ENCODE measurements at regions not wholly inside any gene's neighbourhood (a gene's known extent, or its start where the extent isn't known, plus 50 kb on each side); places are given as distances from the start of the nearest gene placed in this dataset.

DNA sequence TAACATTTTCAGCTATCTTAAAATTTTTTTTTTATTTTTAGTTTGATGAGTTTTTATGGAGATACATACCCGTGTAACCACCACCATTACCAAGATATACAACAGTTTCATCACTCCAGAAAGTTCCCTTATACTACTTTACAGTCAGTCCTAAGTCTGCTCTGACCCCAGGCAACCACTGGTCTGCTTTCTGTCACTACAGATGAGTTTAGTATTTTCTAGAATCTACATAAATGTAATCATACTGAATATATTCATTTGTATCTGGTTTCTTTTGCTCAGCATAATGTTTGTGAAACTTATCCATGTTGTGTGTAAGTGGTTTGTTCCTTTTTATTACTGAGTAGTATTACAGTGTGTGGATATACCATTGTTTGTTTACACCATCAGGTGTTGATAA is 127.8 kb downstream of the GAS1 start:
- no peak for DNase-seq
- no peaks in the 10 kb centered on the region for H3K4me1 Mint-ChIP-seq

DNA sequence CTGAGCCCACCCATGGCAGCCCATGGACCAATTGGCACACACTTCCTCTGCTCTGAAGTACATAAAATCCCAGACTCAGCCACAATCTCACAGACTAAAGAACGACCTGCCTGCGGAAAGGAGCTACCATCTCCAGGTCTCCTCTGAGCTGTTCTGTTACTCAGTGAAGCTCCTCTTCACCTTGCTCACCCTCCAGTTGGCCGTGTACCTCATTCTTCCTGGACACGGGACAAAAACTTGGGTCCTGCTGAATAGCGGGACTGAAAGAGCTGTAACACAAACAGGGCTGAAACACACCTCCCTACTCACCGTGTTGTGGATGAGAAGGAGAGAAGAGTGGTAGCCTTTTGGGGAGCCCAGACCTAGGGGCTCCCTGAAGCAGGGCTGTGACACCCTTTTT is 128.7 kb downstream of the GAS1 start:
- ATAC-seq: no peak
- DNase-seq: no peak
- H3K9me3 Mint-ChIP-seq: peaks cover 5% of the 10 kb centered on the region
- H3K4me1 Mint-ChIP-seq: no peaks in the 10 kb centered on the region
- no peak overlapping the region for H3K4me3 Mint-ChIP-seq
- no peaks in the 10 kb centered on the region for H3K36me3 Mint-ChIP-seq (ENCODE audit: low read depth)
- H3K27me3 Mint-ChIP-seq: peaks cover 6% of the 10 kb centered on the region
- H3K27ac Mint-ChIP-seq: no peak overlapping the region

More for the DNA sequence above, 127.8 kb downstream of the GAS1 start:
- ATAC-seq: no peak
- no peak overlapping the region for H3K4me3 Mint-ChIP-seq
- H3K36me3 Mint-ChIP-seq (ENCODE audit: low read depth): no peaks in the 10 kb centered on the region
- H3K9me3 Mint-ChIP-seq: peaks cover 5% of the 10 kb centered on the region
- no peak overlapping the region for H3K27ac Mint-ChIP-seq
- peaks cover 6% of the 10 kb centered on the region for H3K27me3 Mint-ChIP-seq

DNA sequence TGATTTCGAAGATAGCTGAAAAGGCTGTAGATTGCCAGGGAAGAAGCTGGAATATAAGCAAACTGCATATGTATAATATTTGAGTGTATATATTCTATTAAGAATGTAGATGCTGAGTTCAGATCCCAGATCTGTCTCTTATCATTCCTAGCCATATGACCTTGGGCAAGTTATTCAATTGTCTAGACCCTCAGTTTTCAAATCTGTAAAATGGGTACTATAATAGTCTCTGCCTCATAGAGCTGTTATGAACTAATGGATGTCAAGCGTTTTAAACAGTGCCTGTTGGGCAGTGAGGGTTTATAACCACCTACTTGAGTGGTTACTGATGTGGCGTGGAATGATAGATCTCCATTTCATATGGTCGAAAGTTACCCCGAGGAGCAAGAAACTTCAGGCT is 130.4 kb downstream of the GAS1 start:
- H3K27me3 Mint-ChIP-seq: peaks cover 6% of the 10 kb centered on the region
- no peak overlapping the region for H3K4me3 Mint-ChIP-seq
- no peaks in the 10 kb centered on the region for H3K4me1 Mint-ChIP-seq
- H3K27ac Mint-ChIP-seq: no peak overlapping the region
- H3K9me3 Mint-ChIP-seq: no peaks in the 10 kb centered on the region
- ATAC-seq (no peak), DNase-seq (no peak)
- no peaks in the 10 kb centered on the region for H3K36me3 Mint-ChIP-seq (ENCODE audit: low read depth)

DNA sequence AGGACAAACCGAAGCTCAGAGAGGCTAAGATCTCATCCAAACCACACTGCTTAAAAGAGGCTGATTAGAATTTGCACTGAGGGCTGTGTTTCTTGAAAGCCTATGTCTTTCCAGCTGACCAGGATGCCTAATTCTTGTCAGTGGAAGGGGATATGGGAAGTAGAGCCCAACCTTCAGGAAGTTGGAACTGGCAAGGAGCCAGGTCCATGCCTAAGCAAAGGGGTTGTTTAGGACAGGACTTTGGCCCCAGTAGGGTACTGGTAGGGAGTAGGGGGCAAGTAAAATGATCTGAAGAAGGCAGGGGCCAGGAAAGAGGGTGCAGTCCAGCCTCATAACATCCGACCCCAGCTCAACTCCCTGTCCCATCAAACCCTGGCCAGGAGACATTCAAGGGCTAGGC is 130.9 kb downstream of the GAS1 start:
- DNase-seq: no peak
- Mint-ChIP-seq H3K27me3 (peaks cover 3% of the 10 kb centered on the region), H3K4me3 (no peak overlapping the region), H3K36me3 (ENCODE audit: low read depth) (no peaks in the 10 kb centered on the region), H3K9me3 (no peaks in the 10 kb centered on the region), H3K4me1 (no peaks in the 10 kb centered on the region), H3K27ac (no peak overlapping the region)
- ATAC-seq: no peak

DNA sequence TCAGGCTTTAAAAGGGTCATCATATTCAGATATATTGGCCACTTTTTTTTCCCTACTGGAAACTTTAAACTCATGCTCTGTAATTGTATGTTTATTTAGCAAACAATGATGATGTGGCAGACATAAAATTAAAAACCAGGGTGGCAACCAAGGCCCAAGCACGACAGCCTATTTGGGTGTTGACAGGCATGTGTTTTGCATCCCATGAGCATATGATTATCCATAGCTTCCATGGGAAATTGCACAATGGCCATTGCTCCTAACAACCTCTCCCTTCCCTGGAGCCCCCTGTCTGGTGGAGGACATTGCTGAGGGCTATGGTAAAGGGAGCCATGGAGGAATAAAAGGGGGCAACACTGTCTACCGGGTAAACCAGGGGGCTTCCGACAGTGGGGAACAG is 134.7 kb downstream of the GAS1 start:
- ATAC-seq: no peak
- no peaks in the 10 kb centered on the region for H3K9me3 Mint-ChIP-seq
- H3K4me3 Mint-ChIP-seq: no peak overlapping the region
- H3K27me3 Mint-ChIP-seq: peaks cover 3% of the 10 kb centered on the region
- DNase-seq: no peak
- no peaks in the 10 kb centered on the region for H3K36me3 Mint-ChIP-seq (ENCODE audit: low read depth)
- no peaks in the 10 kb centered on the region for H3K4me1 Mint-ChIP-seq
- no peak overlapping the region for H3K27ac Mint-ChIP-seq

DNA sequence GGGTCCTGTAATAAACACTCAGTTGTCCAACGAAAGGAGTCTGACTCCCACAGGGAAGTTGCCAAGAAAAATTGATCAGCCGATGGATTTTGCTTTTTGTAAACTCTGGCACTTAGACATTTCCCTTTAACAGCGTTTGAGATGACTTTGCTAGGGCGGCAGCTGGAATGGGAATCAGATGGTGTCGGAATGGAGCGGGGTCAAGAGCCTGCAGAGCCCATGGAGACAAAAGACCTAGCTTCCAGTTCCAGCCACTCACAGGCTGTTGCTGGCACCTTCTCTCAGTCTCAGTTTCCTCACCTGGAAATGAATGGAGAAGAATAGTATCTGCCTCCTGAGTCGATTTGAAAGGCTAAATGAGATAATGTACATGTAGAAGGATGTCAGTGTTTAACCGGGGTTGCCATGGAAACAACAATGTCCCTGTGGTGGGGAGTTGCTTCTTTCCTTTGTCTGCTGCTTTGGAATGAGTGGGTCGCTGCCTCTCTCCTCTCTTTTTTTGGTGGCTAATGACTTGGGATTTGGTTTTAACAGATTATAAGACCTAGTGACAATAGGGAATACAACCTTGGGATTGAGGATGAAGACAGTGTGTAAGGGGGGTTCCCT is 137.4 kb downstream of the GAS1 start:
- ATAC-seq: no peak
- Mint-ChIP-seq H3K4me1 (no peaks in the 10 kb centered on the region), H3K27ac (no peak overlapping the region), H3K36me3 (ENCODE audit: low read depth) (no peaks in the 10 kb centered on the region), H3K4me3 (no peak overlapping the region), H3K27me3 (peaks cover 3% of the 10 kb centered on the region), H3K9me3 (no peaks in the 10 kb centered on the region)
- DNase-seq: no peak

DNA sequence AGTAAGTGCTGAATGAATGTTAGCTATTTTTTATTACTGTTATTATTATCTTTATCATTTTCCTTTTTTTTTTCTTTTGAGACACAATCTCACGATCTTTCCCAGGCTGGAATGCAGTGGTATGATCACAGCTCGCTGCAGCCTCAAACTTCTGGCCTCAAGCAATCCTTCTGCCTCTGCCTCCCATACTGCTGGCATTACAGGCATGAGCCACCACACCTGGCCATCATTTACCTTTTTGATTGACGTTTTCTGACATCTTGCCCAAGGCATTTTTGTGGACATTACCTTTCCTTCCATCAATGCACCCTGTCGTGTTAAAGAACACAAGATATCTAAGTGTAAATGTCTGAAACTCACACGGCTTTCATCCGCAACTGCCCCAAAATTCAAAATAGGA is 138.2 kb downstream of the GAS1 start:
- ATAC-seq (no peak), DNase-seq (no peak)
- H3K4me1 Mint-ChIP-seq: no peaks in the 10 kb centered on the region
- H3K36me3 Mint-ChIP-seq (ENCODE audit: low read depth): no peaks in the 10 kb centered on the region
- H3K4me3 Mint-ChIP-seq: no peak overlapping the region
- no peak overlapping the region for H3K27ac Mint-ChIP-seq
- peaks cover under 1% of the 10 kb centered on the region for H3K9me3 Mint-ChIP-seq
- peaks cover 3% of the 10 kb centered on the region for H3K27me3 Mint-ChIP-seq

DNA sequence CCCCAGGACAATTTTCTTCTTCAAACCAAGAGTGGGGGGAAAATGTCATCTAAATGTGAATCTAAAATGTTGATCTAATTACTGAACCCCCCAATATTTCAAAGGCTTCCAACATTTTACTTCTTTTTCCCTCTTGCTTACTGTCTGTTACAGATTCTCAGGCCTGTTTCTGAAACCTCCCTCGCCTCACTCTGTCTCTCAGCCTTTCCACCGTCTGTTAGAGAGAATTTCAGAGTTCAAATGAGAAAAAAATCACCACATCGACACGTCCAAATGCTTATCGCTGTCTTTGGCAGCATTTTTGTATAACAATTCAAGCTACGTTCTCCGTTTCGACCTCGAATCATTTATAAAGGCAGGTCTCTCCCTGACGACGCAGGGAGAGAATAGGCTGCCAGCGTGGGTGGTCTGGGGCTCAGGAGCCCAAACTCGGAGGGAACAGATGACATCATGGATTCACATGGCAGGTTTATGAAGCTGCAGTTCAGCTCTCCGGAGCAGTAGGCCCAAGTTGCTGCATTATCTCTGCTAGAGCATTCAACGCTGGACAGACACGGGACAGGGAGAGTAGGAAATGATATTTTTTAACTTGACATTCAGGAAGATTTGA is 139.8 kb downstream of the GAS1 start:
- H3K4me3 Mint-ChIP-seq: no peak overlapping the region
- DNase-seq (no peak), ATAC-seq (no peak)

DNA sequence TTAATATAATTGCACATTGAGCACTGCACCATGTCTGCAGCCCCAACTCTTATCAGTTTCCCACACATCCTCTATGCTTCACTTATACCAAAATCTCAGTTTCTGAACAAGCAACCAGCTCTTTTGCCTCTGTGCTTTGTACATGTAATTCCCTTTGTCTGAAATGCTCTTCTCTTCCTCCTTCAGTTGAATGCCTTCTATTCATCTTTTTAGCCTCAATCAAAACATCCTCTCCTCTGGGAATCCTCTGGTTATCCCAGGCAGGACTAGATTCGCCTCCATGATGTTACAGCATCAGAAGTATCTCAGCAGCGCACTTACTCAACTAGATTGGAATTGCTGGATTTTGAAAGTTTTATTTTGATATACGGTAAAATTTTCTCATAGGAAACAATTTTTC is 143.3 kb downstream of the GAS1 start:
- Mint-ChIP-seq H3K9me3 (peaks cover 12% of the 10 kb centered on the region), H3K4me1 (no peaks in the 10 kb centered on the region), H3K36me3 (ENCODE audit: low read depth) (no peaks in the 10 kb centered on the region), H3K27ac (no peak overlapping the region), H3K27me3 (peaks cover 4% of the 10 kb centered on the region), H3K4me3 (no peak overlapping the region)
- DNase-seq: no peak
- ATAC-seq: no peak

More for the DNA sequence above, 139.8 kb downstream of the GAS1 start:
- Mint-ChIP-seq H3K4me1 (no peaks in the 10 kb centered on the region), H3K27me3 (no peaks in the 10 kb centered on the region), H3K9me3 (peaks cover 12% of the 10 kb centered on the region), H3K27ac (no peak overlapping the region), H3K36me3 (ENCODE audit: low read depth) (no peaks in the 10 kb centered on the region)

DNA sequence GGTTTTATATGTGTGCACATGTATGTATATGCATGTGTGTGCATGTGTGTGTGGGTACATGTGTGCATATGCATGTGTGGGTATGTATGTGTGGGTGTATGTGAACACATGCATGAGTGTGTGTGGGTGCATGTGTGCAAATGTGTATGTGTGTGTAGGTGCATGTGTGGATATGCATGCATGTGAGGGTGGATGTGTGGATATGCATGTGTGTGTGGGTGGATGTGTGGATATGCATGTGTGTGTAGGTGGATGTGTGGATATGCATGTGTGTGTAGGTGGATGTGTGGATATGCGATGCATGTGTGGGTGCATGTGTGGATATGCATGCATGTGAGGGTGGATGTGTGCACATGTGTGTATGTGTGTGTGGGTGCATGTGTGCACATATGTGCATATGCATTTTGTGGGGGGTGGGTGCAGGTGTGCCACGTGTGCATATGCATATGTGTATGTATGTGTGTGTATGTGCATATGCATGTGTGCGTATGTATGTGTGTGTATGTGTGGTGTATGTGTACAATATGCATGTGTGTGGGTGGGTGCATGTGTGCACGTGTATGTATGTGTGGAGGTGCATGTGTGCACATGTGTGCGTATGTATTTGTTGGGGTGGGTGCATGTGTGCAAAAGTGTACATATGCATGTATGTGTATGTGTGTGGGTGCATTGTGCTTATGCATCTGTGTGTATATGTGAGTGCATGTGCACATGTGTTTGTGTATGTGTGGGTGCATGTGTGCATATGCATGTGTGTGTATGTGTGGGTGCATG is 144.2 kb downstream of the GAS1 start:
- peaks cover 12% of the 10 kb centered on the region for H3K9me3 Mint-ChIP-seq
- no peak for DNase-seq
- no peaks in the 10 kb centered on the region for H3K36me3 Mint-ChIP-seq (ENCODE audit: low read depth)

DNA sequence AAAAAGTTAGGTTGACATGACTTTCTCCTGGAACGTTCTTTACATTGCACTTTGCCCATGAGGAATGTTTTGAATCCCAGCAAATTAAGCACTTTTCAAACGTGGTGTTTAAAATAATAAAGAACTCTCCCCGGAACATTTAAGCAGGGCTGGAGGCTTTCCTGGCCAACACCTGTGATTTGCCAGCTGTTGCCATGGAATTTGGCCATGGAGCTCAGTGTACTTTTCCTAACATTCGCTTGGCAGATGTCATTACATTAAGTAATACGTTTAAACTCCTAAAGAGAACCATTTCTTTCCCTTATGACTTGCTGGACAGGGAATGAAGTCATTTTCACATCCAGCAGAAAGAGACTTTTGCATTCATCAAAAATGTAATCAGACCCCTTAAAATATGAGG is 146.1 kb downstream of the GAS1 start:
- Mint-ChIP-seq H3K27ac (no peak overlapping the region), H3K9me3 (peaks cover 12% of the 10 kb centered on the region), H3K4me3 (no peak overlapping the region), H3K4me1 (no peaks in the 10 kb centered on the region), H3K27me3 (peaks cover 4% of the 10 kb centered on the region), H3K36me3 (ENCODE audit: low read depth) (no peaks in the 10 kb centered on the region)
- DNase-seq (no peak), ATAC-seq (no peak)

More for the DNA sequence above, 144.2 kb downstream of the GAS1 start:
- no peaks in the 10 kb centered on the region for H3K4me1 Mint-ChIP-seq
- no peak for ATAC-seq
- peaks cover 4% of the 10 kb centered on the region for H3K27me3 Mint-ChIP-seq
- no peak overlapping the region for H3K4me3 Mint-ChIP-seq
- H3K27ac Mint-ChIP-seq: no peak overlapping the region

DNA sequence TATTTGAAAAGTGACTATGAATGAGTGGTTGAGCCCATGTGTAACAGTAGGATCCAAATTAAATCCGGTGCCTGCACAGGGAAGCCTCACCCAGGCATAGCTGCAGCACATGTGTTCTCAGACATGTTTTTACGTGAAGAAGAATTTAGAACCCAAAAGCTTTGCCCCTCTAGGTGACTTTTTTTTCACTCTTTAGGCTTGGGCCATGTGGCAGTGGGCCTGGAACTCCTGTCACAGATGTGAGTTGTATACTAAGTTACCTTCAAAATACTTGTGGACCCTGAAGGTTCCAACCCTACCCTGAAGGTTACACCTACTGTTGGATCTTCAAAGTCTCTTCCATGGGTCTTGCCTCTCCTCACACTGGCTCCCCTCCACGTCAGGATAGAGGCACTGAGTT is 146.6 kb downstream of the GAS1 start:
- Mint-ChIP-seq H3K36me3 (ENCODE audit: low read depth) (no peaks in the 10 kb centered on the region), H3K27ac (no peak overlapping the region), H3K4me1 (no peaks in the 10 kb centered on the region), H3K9me3 (peaks cover 12% of the 10 kb centered on the region), H3K4me3 (no peak overlapping the region), H3K27me3 (peaks cover 4% of the 10 kb centered on the region)
- no peak for DNase-seq
- no peak for ATAC-seq

DNA sequence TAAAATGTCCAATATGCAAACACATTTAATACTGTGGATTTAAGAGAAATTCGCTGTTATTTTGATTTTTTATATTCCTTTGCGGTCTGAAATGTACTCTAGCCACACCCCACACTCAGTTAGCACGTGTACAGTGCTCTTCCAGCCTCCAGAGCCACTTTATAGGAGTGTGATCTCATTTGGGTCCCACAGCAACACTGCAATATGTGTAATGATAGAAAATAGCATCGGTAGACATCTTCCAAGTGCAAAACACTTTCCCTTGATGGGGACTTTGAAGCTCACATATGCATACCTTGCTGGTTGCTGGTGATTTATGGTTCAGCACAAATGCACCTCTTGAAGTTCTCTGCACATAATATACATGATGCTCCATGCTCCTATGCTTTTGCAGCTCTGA is 148.3 kb downstream of the GAS1 start:
- H3K4me1 Mint-ChIP-seq: no peaks in the 10 kb centered on the region
- no peak overlapping the region for H3K4me3 Mint-ChIP-seq
- no peak overlapping the region for H3K27ac Mint-ChIP-seq
- H3K27me3 Mint-ChIP-seq: peaks cover 4% of the 10 kb centered on the region
- no peaks in the 10 kb centered on the region for H3K36me3 Mint-ChIP-seq (ENCODE audit: low read depth)
- DNase-seq: no peak
- H3K9me3 Mint-ChIP-seq: peaks cover 10% of the 10 kb centered on the region
- ATAC-seq: no peak

DNA sequence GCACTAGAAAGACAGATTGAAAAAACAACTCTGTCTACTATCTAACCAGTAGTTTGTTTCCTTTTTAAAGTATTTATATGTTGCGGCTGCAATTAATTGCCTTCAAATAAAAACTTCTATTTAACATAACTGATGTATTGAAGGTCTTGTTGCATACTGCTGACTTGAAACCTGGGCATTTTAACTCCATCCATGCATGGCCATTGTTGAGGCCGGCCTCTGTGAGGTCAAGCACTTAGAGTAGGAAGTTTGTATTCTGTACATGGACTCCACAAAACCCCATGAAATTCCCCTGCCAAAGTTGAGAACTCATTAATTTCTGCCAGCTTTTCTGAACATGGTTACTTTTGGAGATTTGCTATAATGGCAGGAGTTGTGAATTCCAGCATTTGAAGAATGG is 150.6 kb downstream of the GAS1 start:
- no peaks in the 10 kb centered on the region for H3K4me1 Mint-ChIP-seq
- H3K9me3 Mint-ChIP-seq: no peaks in the 10 kb centered on the region
- DNase-seq (no peak), ATAC-seq (no peak)
- H3K27me3 Mint-ChIP-seq: peaks cover 4% of the 10 kb centered on the region
- H3K36me3 Mint-ChIP-seq (ENCODE audit: low read depth): no peaks in the 10 kb centered on the region
- H3K27ac Mint-ChIP-seq: no peak overlapping the region
- no peak overlapping the region for H3K4me3 Mint-ChIP-seq

DNA sequence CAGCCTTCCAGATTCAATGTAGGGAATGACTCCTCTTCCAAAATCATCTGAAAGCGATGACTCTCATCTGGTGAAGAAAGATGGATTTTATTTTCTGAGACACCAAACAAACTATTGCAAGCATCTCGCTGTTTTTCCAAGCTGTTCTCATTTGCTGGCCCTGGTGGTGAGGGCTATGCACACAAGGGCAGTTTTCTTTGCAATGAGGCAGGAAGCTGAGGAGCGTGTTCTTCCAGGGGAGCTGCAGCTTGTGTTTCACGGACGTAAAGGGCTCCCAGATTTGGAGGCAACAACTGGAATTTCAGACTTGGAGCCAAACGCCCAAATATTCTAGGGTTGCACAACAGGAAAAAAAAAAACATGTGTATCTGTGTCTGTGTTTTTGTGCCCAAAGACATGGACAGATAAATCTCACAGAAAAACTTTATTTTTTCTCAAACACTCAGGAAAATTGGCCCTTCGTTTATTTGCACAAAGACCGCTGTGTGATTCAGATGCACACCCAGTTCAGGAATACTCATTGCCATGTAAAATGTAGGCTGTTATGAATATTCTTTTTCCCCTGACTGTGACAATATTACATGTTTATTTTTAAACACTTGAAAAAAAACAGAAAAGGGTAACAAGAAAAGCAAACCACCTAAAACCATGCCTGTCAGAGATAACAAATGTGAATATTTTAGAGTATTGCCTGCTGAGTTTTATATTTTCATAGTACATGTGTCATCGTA is 151.3 kb downstream of the GAS1 start:
- no peak overlapping the region for H3K27ac Mint-ChIP-seq
- ATAC-seq: no peak
- H3K9me3 Mint-ChIP-seq: no peaks in the 10 kb centered on the region
- no peaks in the 10 kb centered on the region for H3K36me3 Mint-ChIP-seq (ENCODE audit: low read depth)
- no peak overlapping the region for H3K4me3 Mint-ChIP-seq
- no peak for DNase-seq
- peaks cover 5% of the 10 kb centered on the region for H3K27me3 Mint-ChIP-seq
- no peaks in the 10 kb centered on the region for H3K4me1 Mint-ChIP-seq

Measured in activated naive CD8-positive, alpha-beta T cell treated with anti-CD3 and anti-CD28 coated beads, Interleukin-2, amount 50 U/mL, for 24 hours (primary cell).